Fibroblast of lung (primary cell): ENCODE measurements at regions not wholly inside any gene's neighbourhood (a gene's known extent, or its start where the extent isn't known, plus 50 kb on each side); places are given as distances from the start of the nearest gene placed in this dataset.

Experiments used
- DNase-seq, 2 donors: peaks; one replicate each; pipeline versions ENCODE4 v3.0.0 to v3.0.0-alpha.2; 2010; ENCODE audit warnings: low read depth in 2 of 2
- H2AFZ ChIP-seq: 2 replicates; pipeline ENCODE4 v1.5.1; 2012; ENCODE audit warnings: low read length, control low read depth, inconsistent platforms
- H3K27ac ChIP-seq: 2 replicates; pipeline ENCODE4 v1.5.1; 2011; ENCODE audit warnings: low read length, control low read depth; ENCODE audit not compliant: insufficient read depth
- H3K27me3 ChIP-seq: 2 replicates; pipeline ENCODE4 v1.5.1; 2011; ENCODE audit warnings: mild to moderate bottlenecking, low read length; ENCODE audit not compliant: control insufficient read depth, insufficient read depth
- H3K36me3 ChIP-seq: 2 replicates; pipeline ENCODE4 v1.5.1; 2011; ENCODE audit warnings: low read length; ENCODE audit not compliant: control insufficient read depth, insufficient read depth
- H3K4me1 ChIP-seq: 2 replicates; pipeline ENCODE4 v1.5.1; 2011; ENCODE audit warnings: low read length; ENCODE audit not compliant: control insufficient read depth, insufficient read depth; ENCODE audit errors: extremely low read depth
- H3K4me2 ChIP-seq: 2 replicates; pipeline ENCODE4 v1.5.1; 2011; ENCODE audit warnings: low read length, control low read depth; ENCODE audit not compliant: insufficient read depth; ENCODE audit errors: extremely low read depth
- H3K4me3 ChIP-seq, 4 experiments: fragments of 200-600 bp in 1 of 4; sonication (generic) in 1 of 4; replicated peaks in 1 of 4; 2 replicates each; pipeline ENCODE4 v1.5.1; 2011 to 2016; ENCODE audit warnings: low read length in 4 of 4, low read depth in 3 of 4, mild to moderate bottlenecking in 3 of 4, control low read depth in 2 of 4, inconsistent platforms in 1 of 4, mixed read lengths in 1 of 4; ENCODE audit not compliant: insufficient read depth in 1 of 4; ENCODE audit errors: control extremely low read depth in 1 of 4
- H3K79me2 ChIP-seq: 2 replicates; pipeline ENCODE4 v1.5.1; 2012; ENCODE audit warnings: mild to moderate bottlenecking, low read length, inconsistent platforms; ENCODE audit not compliant: control insufficient read depth, insufficient read depth
- H3K9ac ChIP-seq: 2 replicates; pipeline ENCODE4 v1.5.1; 2011; ENCODE audit warnings: mild to moderate bottlenecking, low read length, control low read depth; ENCODE audit not compliant: insufficient read depth
- H3K9me3 ChIP-seq: 2 replicates; pipeline ENCODE4 v1.5.1; 2012; ENCODE audit warnings: low read depth, low read length; ENCODE audit not compliant: control insufficient read depth, insufficient read depth
- H4K20me1 ChIP-seq: 2 replicates; pipeline ENCODE4 v1.5.1; 2011; ENCODE audit warnings: low read length; ENCODE audit not compliant: control insufficient read depth, insufficient read depth; ENCODE audit errors: extremely low read depth
- CTCF ChIP-seq, 2 donors: IDR thresholded peaks in 1 of 2; conservative IDR thresholded peaks in 1 of 2; 1 replicate in 1 of 2; 2 replicates in 1 of 2; pipeline ENCODE4 v1.5.1; 2011 to 2012; ENCODE audit warnings: low read length in 2 of 2, control low read depth in 1 of 2, inconsistent platforms in 1 of 2, low read depth in 1 of 2, mild to moderate bottlenecking in 1 of 2
- EZH2 ChIP-seq: IDR thresholded peaks from 2 replicates; pipeline ENCODE4 v1.5.1; 2012; ENCODE audit warnings: low read length, control low read depth, mild to moderate bottlenecking; ENCODE audit errors: missing control alignments

- Histone ChIP-seq H3K9me3 (no peaks in the 10 kb centered on the region), H3K4me3 (no peak overlapping the region), H2AFZ (no peak overlapping the region), H4K20me1 (no peaks in the 10 kb centered on the region), H3K4me2 (no peak overlapping the region), H3K36me3 (no peaks in the 10 kb centered on the region), H3K4me1 (no peaks in the 10 kb centered on the region), H3K9ac (no peak overlapping the region), H3K27ac (no peak overlapping the region), H3K27me3 (no peaks in the 10 kb centered on the region), H3K79me2 (no peaks in the 10 kb centered on the region)
- TF ChIP-seq EZH2 (no peak), CTCF (conservative IDR thresholded peaks at IDR 0.05 in 1 of 2, IDR thresholded peaks at IDR 0.05 in 1 of 2; ENCODE audit: low read depth in 1 of 2, low read length in 2 of 2) (no peak)
- DNase-seq: no peak
These were observed 834.1 kb downstream of the TRHDE start for GRCh38 chr12:73106296-73106695.

- DNase-seq: no peak
- H3K79me2 ChIP-seq: no peaks in the 10 kb centered on the region
- no peak for TF ChIP-seq CTCF (conservative IDR thresholded peaks at IDR 0.05 in 1 of 2, IDR thresholded peaks at IDR 0.05 in 1 of 2; ENCODE audit: low read depth in 1 of 2, low read length in 2 of 2)
- TF ChIP-seq EZH2: no peak
These were observed 834.7 kb downstream of the TRHDE start for GRCh38 chr12:73106896-73107295.

GRCh38 chr12:73110816-73111215, 838.6 kb downstream of the TRHDE start:
- no peak overlapping the region for H2AFZ ChIP-seq
- DNase-seq: no peak
- H3K27me3 ChIP-seq: no peaks in the 10 kb centered on the region

More at GRCh38 chr12:73106896-73107295, 834.7 kb downstream of the TRHDE start:
- no peak overlapping the region for H3K4me2 ChIP-seq
- H3K4me3 ChIP-seq: no peak overlapping the region
- H3K9ac ChIP-seq: no peak overlapping the region
- no peaks in the 10 kb centered on the region for H3K4me1 ChIP-seq
- H3K36me3 ChIP-seq: no peaks in the 10 kb centered on the region
- H3K9me3 ChIP-seq: no peaks in the 10 kb centered on the region
- no peaks in the 10 kb centered on the region for H3K27me3 ChIP-seq
- no peak overlapping the region for H3K27ac ChIP-seq
- no peaks in the 10 kb centered on the region for H4K20me1 ChIP-seq
- H2AFZ ChIP-seq: no peak overlapping the region

More at GRCh38 chr12:73110816-73111215, 838.6 kb downstream of the TRHDE start:
- Histone ChIP-seq H3K36me3 (no peaks in the 10 kb centered on the region), H3K9me3 (no peaks in the 10 kb centered on the region), H3K4me1 (no peaks in the 10 kb centered on the region), H4K20me1 (no peaks in the 10 kb centered on the region), H3K4me2 (no peak overlapping the region), H3K79me2 (no peaks in the 10 kb centered on the region), H3K4me3 (no peak overlapping the region), H3K27ac (no peak overlapping the region), H3K9ac (no peak overlapping the region)
- TF ChIP-seq EZH2 (no peak), CTCF (conservative IDR thresholded peaks at IDR 0.05 in 1 of 2, IDR thresholded peaks at IDR 0.05 in 1 of 2; ENCODE audit: low read depth in 1 of 2, low read length in 2 of 2) (no peak)
